HUES6 (cell line): ENCODE measurements at regions not wholly inside any gene's neighbourhood (a gene's known extent, or its start where the extent isn't known, plus 50 kb on each side); places are given as distances from the start of the nearest gene placed in this dataset.

Experiments used
- H3K27ac ChIP-seq: 2 replicates; pipeline ENCODE4 v1.7.0; 2013; ENCODE audit warnings: low read depth, mild to moderate bottlenecking, low read length, inconsistent platforms
- H3K27me3 ChIP-seq: 2 replicates; pipeline ENCODE4 v1.6.1; 2013; ENCODE audit warnings: low read length; ENCODE audit not compliant: control insufficient read depth, insufficient read depth
- H3K36me3 ChIP-seq: 2 replicates; pipeline ENCODE4 v1.6.1; 2013; ENCODE audit warnings: low read length; ENCODE audit not compliant: control insufficient read depth, insufficient read depth
- H3K4me1 ChIP-seq: 2 replicates; pipeline ENCODE4 v1.6.1; 2013; ENCODE audit warnings: low read length; ENCODE audit not compliant: control insufficient read depth, insufficient read depth
- H3K4me3 ChIP-seq: 2 replicates; pipeline ENCODE4 v1.5.1; 2013; ENCODE audit warnings: low read depth, low read length
- H3K9ac ChIP-seq: one replicate; pipeline ENCODE4 v1.6.1; 2013; ENCODE audit warnings: mild to moderate bottlenecking, low read length
- H3K9me3 ChIP-seq: 2 replicates; pipeline ENCODE4 v1.6.1; 2013; ENCODE audit warnings: low read depth, low read length; ENCODE audit not compliant: control insufficient read depth, insufficient read depth

- H3K9me3 ChIP-seq: no peaks in the 10 kb centered on the region
- no peak overlapping the region for H3K4me3 ChIP-seq
- H3K27ac ChIP-seq: no peak overlapping the region
- H3K27me3 ChIP-seq: no peaks in the 10 kb centered on the region
- no peak overlapping the region for H3K9ac ChIP-seq
- H3K4me1 ChIP-seq: no peaks in the 10 kb centered on the region
- no peaks in the 10 kb centered on the region for H3K36me3 ChIP-seq
These were observed 96.4 kb upstream of the MYCBP2 start for GRCh38 chr13:77423296-77423695.

GRCh38 chr13:77422724-77423123 lies 95.8 kb upstream of the MYCBP2 start:
- H3K27me3 ChIP-seq: no peaks in the 10 kb centered on the region
- H3K4me3 ChIP-seq: no peak overlapping the region
- H3K4me1 ChIP-seq: no peaks in the 10 kb centered on the region
- H3K9me3 ChIP-seq: no peaks in the 10 kb centered on the region
- no peak overlapping the region for H3K9ac ChIP-seq
- no peaks in the 10 kb centered on the region for H3K36me3 ChIP-seq
- no peak overlapping the region for H3K27ac ChIP-seq

- Histone ChIP-seq H3K27me3 (no peaks in the 10 kb centered on the region), H3K36me3 (no peaks in the 10 kb centered on the region), H3K4me1 (no peaks in the 10 kb centered on the region), H3K9me3 (no peaks in the 10 kb centered on the region), H3K9ac (no peak overlapping the region), H3K27ac (no peak overlapping the region), H3K4me3 (no peak overlapping the region)
These were observed 91.0 kb upstream of the MYCBP2 start for GRCh38 chr13:77417897-77418296.

GRCh38 chr13:77416666-77417212 lies 89.8 kb upstream of the MYCBP2 start:
- Histone ChIP-seq H3K4me3 (no peak overlapping the region), H3K9me3 (no peaks in the 10 kb centered on the region), H3K9ac (no peak overlapping the region), H3K27me3 (no peaks in the 10 kb centered on the region), H3K27ac (no peak overlapping the region), H3K36me3 (no peaks in the 10 kb centered on the region), H3K4me1 (no peaks in the 10 kb centered on the region)

- Histone ChIP-seq H3K4me1 (no peaks in the 10 kb centered on the region), H3K4me3 (no peak overlapping the region), H3K27me3 (no peaks in the 10 kb centered on the region), H3K36me3 (no peaks in the 10 kb centered on the region), H3K27ac (no peak overlapping the region), H3K9me3 (no peaks in the 10 kb centered on the region), H3K9ac (no peak overlapping the region)
These were observed 88.6 kb upstream of the MYCBP2 start for GRCh38 chr13:77415253-77416071.

- no peaks in the 10 kb centered on the region for H3K27me3 ChIP-seq
- H3K4me3 ChIP-seq: no peak overlapping the region
These were observed 86.0 kb upstream of the MYCBP2 start for GRCh38 chr13:77412860-77413259.

GRCh38 chr13:77412116-77412635 lies 85.3 kb upstream of the MYCBP2 start:
- Histone ChIP-seq H3K9ac (no peak overlapping the region), H3K4me1 (no peaks in the 10 kb centered on the region), H3K4me3 (no peak overlapping the region), H3K27ac (no peak overlapping the region), H3K9me3 (no peaks in the 10 kb centered on the region), H3K36me3 (no peaks in the 10 kb centered on the region), H3K27me3 (no peaks in the 10 kb centered on the region)

More at GRCh38 chr13:77412860-77413259, 86.0 kb upstream of the MYCBP2 start:
- Histone ChIP-seq H3K9ac (no peak overlapping the region), H3K4me1 (no peaks in the 10 kb centered on the region), H3K27ac (no peak overlapping the region), H3K36me3 (no peaks in the 10 kb centered on the region), H3K9me3 (no peaks in the 10 kb centered on the region)

GRCh38 chr13:77409412-77409811 lies 82.5 kb upstream of the MYCBP2 start:
- Histone ChIP-seq H3K27ac (no peak overlapping the region), H3K9ac (no peak overlapping the region), H3K4me3 (no peak overlapping the region), H3K4me1 (no peaks in the 10 kb centered on the region), H3K9me3 (no peaks in the 10 kb centered on the region), H3K36me3 (no peaks in the 10 kb centered on the region), H3K27me3 (no peaks in the 10 kb centered on the region)

GRCh38 chr13:77406644-77407440 lies 79.9 kb upstream of the MYCBP2 start:
- Histone ChIP-seq H3K36me3 (no peaks in the 10 kb centered on the region), H3K4me1 (no peaks in the 10 kb centered on the region), H3K27me3 (no peaks in the 10 kb centered on the region), H3K4me3 (no peak overlapping the region), H3K27ac (no peak overlapping the region), H3K9ac (no peak overlapping the region), H3K9me3 (no peaks in the 10 kb centered on the region)

- no peaks in the 10 kb centered on the region for H3K36me3 ChIP-seq
- H3K9me3 ChIP-seq: no peaks in the 10 kb centered on the region
- H3K27me3 ChIP-seq: no peaks in the 10 kb centered on the region
These were observed 72.1 kb upstream of the MYCBP2 start for GRCh38 chr13:77398825-77399620.

More at GRCh38 chr13:77398825-77399620, 72.1 kb upstream of the MYCBP2 start:
- Histone ChIP-seq H3K4me3 (no peak overlapping the region), H3K27ac (no peak overlapping the region), H3K9ac (no peak overlapping the region), H3K4me1 (no peaks in the 10 kb centered on the region)
